ENCODE measurements at regions not wholly inside any gene's neighbourhood (a gene's known extent, or its start where the extent isn't known, plus 50 kb on each side); places are given as distances from the start of the nearest gene placed in this dataset.

- ChIA-PET CTCF (no interaction called here), SMC1A (ENCODE audit: uncharacterized antibody, unreplicated experiment) (no interaction called here), POLR2A (no interaction called here), RAD21 (ENCODE audit: unreplicated experiment) (no interaction called here)
- DNase-seq (ENCODE audit: low read depth, low spot score) (no peak), FAIRE-seq (no peak), ATAC-seq (no peak)
- H3K27ac ChIP-seq (ENCODE audit: control insufficient read depth, insufficient read depth): no peak overlapping the region
- WGBS (ENCODE audit: insufficient coverage, insufficient replicate concordance, low lambda C conversion rate, missing lambda C conversion rate): 47% methylated on average over 24 of the region's 24 CpGs
- no TSS peak for BruUV-seq (replicated peaks)
- TF ChIP-seq RBBP5 (conservative IDR thresholded peaks at IDR 0.05) (no peak), NFYB (IDR thresholded peaks at IDR 0.05; ENCODE audit: insufficient read depth, low read depth, low read length) (no peak), BHLHE40 (IDR thresholded peaks at IDR 0.05; ENCODE audit: borderline replicate concordance in 1 of 2, low read depth in 2 of 2, low read length in 1 of 2) (no peak), PML (IDR thresholded peaks at IDR 0.05; ENCODE audit: low read length) (no peak), TAF1 (IDR thresholded peaks at IDR 0.05; ENCODE audit: borderline replicate concordance, low read depth, low read length) (no peak), EED (IDR thresholded peaks at IDR 0.05; ENCODE audit: low read depth) (no peak), IKZF1 (conservative IDR thresholded peaks at IDR 0.05) (no peak), HSF1 (IDR thresholded peaks at IDR 0.05; ENCODE audit: low read depth, low read length) (no peak), POLR2AphosphoS2 (IDR thresholded peaks at IDR 0.05; ENCODE audit: low read depth, low read length) (no peak), DPF2 (IDR thresholded peaks at IDR 0.05) (no peak), MYB (IDR thresholded peaks at IDR 0.05; ENCODE audit: borderline replicate concordance, low read depth, low read length) (no peak), LARP7 (IDR thresholded peaks at IDR 0.05) (no peak)
- H3K9me3 ChIP-seq (replicated peaks; ENCODE audit: control insufficient read depth, insufficient read depth, low read length): no peaks in the 10 kb centered on the region
- no peak overlapping the region for H3K4me3 ChIP-seq
- H3K4me2 ChIP-seq (ENCODE audit: control insufficient read depth, insufficient read depth): no peak overlapping the region
- H3K9ac ChIP-seq (ENCODE audit: control insufficient read depth, insufficient read depth, low read length): no peak overlapping the region
- H3K4me1 ChIP-seq (ENCODE audit: control insufficient read depth, insufficient read depth, low read length): no peaks in the 10 kb centered on the region
- no peaks in the 10 kb centered on the region for H3K79me2 ChIP-seq (ENCODE audit: control insufficient read depth, insufficient read depth, low read length)
- intact Hi-C loops (cut with micrococcal nuclease; ENCODE audit: unreplicated experiment) (no loop called here), in situ Hi-C loops (cut with MboI) (no loop called here)
- H3K27me3 ChIP-seq (replicated peaks in 1 of 2; ENCODE audit: control insufficient read depth in 2 of 2, insufficient read depth in 2 of 2, low read length in 1 of 2): no peaks in the 10 kb centered on the region; a peak in 1 of 4 replicates
- no peak overlapping the region for H2AFZ ChIP-seq (ENCODE audit: control insufficient read depth, low read depth, low read length)
- H3K36me3 ChIP-seq (ENCODE audit: control insufficient read depth in 2 of 2, insufficient read depth in 2 of 2, low read length in 1 of 2): no peaks in the 10 kb centered on the region
- no peaks in the 10 kb centered on the region for H4K20me1 ChIP-seq (ENCODE audit: control insufficient read depth, insufficient read depth)
Observed at GRCh38 chr2:239745386-239746227, 279.5 kb downstream of the NDUFA10 start.

All from GM12878 (cell line).